H9 (cell line): ENCODE measurements at regions not wholly inside any gene's neighbourhood (a gene's known extent, or its start where the extent isn't known, plus 50 kb on each side); places are given as distances from the start of the nearest gene placed in this dataset.

ENCODE experiments used
- DNase-seq: peaks from one replicate; pipeline ENCODE4 v3.0.0-alpha.2; 2017
- H2AFZ ChIP-seq: one replicate; pipeline ENCODE4 v1.6.1; 2013; ENCODE audit warnings: mild to moderate bottlenecking, low read length, control low read depth, moderate library complexity
- H2AK5ac ChIP-seq: 2 replicates; pipeline ENCODE4 v1.6.1; 2013; ENCODE audit warnings: low read length, control low read depth, mixed read lengths; ENCODE audit not compliant: insufficient read length
- H2BK120ac ChIP-seq: one replicate; pipeline ENCODE4 v1.6.1; 2013; ENCODE audit warnings: low read depth, mild to moderate bottlenecking, low read length, control low read depth, inconsistent platforms; ENCODE audit not compliant: poor library complexity, severe bottlenecking
- H2BK12ac ChIP-seq: 2 replicates; pipeline ENCODE4 v1.6.1; 2013; ENCODE audit warnings: low read length, control low read depth, mixed read lengths, low read depth; ENCODE audit not compliant: insufficient read length
- H2BK15ac ChIP-seq: 2 replicates; pipeline ENCODE4 v1.6.1; 2013; ENCODE audit warnings: low read depth, low read length, control low read depth
- H2BK20ac ChIP-seq: one replicate; pipeline ENCODE4 v1.6.1; 2013; ENCODE audit warnings: low read depth, mild to moderate bottlenecking, low read length, control low read depth, inconsistent platforms; ENCODE audit not compliant: poor library complexity, severe bottlenecking
- H2BK5ac ChIP-seq: 2 replicates; pipeline ENCODE4 v1.6.1; 2013; ENCODE audit warnings: low read length, control low read depth, mixed read lengths; ENCODE audit not compliant: insufficient read length
- H3K14ac ChIP-seq: 2 replicates; pipeline ENCODE4 v1.6.1; 2013; ENCODE audit warnings: low read length, control low read depth; ENCODE audit not compliant: insufficient read depth
- H3K18ac ChIP-seq: 2 replicates; pipeline ENCODE4 v1.6.1; 2013; ENCODE audit warnings: low read depth, mild to moderate bottlenecking, mixed read lengths, low read length, control low read depth; ENCODE audit not compliant: insufficient read length
- H3K23ac ChIP-seq: 2 replicates; pipeline ENCODE4 v1.6.1; 2013; ENCODE audit warnings: low read length, control low read depth, mixed read lengths, low read depth; ENCODE audit not compliant: insufficient read length
- H3K23me2 ChIP-seq: 2 replicates; pipeline ENCODE4 v1.6.1; 2013; ENCODE audit warnings: low read depth, mild to moderate bottlenecking, mixed read lengths, low read length, control low read depth; ENCODE audit not compliant: insufficient read length, poor library complexity, severe bottlenecking
- H3K27ac ChIP-seq: 2 replicates; pipeline ENCODE4 v1.5.1; 2013; ENCODE audit warnings: low read length, control low read depth, mixed read lengths, low read depth; ENCODE audit not compliant: insufficient read length
- H3K27me3 ChIP-seq: 2 replicates; pipeline ENCODE4 v1.6.1; 2013; ENCODE audit warnings: low read length, control low read depth, inconsistent platforms; ENCODE audit not compliant: insufficient read depth
- H3K4ac ChIP-seq: 2 replicates; pipeline ENCODE4 v1.6.1; 2013; ENCODE audit warnings: low read depth, mild to moderate bottlenecking, control low read depth, inconsistent platforms, low read length, moderate library complexity
- H3K4me1 ChIP-seq: 2 replicates; pipeline ENCODE4 v1.6.1; 2013; ENCODE audit warnings: low read length, control low read depth, inconsistent platforms; ENCODE audit not compliant: insufficient read depth
- H3K4me2 ChIP-seq: 2 replicates; pipeline ENCODE4 v1.6.1; 2013; ENCODE audit warnings: low read length, control low read depth, mixed read lengths; ENCODE audit not compliant: insufficient read length, insufficient read depth
- H3K56ac ChIP-seq: 2 replicates; pipeline ENCODE4 v1.6.1; 2013; ENCODE audit warnings: low read depth, mild to moderate bottlenecking, mixed read lengths, low read length, control low read depth; ENCODE audit not compliant: insufficient read length
- H3K79me1 ChIP-seq: 2 replicates; pipeline ENCODE4 v1.6.1; 2013; ENCODE audit warnings: low read depth, mild to moderate bottlenecking, moderate library complexity, low read length, control low read depth, inconsistent platforms; ENCODE audit not compliant: insufficient read depth, poor library complexity, severe bottlenecking
- H3K79me2 ChIP-seq: 2 replicates; pipeline ENCODE4 v1.6.1; 2013; ENCODE audit warnings: low read length, control low read depth, inconsistent platforms; ENCODE audit not compliant: insufficient read depth
- H3K9ac ChIP-seq: 2 replicates; pipeline ENCODE4 v1.6.1; 2013; ENCODE audit warnings: low read length, control low read depth, mixed read lengths; ENCODE audit not compliant: insufficient read length; ENCODE audit errors: extremely low read depth
- H3K9me3 ChIP-seq: one replicate; pipeline ENCODE4 v1.6.1; 2013; ENCODE audit warnings: low read depth, low read length, inconsistent platforms; ENCODE audit not compliant: control insufficient read depth
- H3T11ph ChIP-seq: one replicate; pipeline ENCODE4 v1.6.1; 2013; ENCODE audit warnings: mild to moderate bottlenecking, low read length, control low read depth, inconsistent platforms
- H4K20me1 ChIP-seq: one replicate; pipeline ENCODE4 v1.6.1; 2013; ENCODE audit not compliant: control insufficient read depth, insufficient read length, insufficient read depth
- H4K5ac ChIP-seq: 2 replicates; pipeline ENCODE4 v1.6.1; 2013; ENCODE audit warnings: low read depth, mild to moderate bottlenecking, mixed read lengths, low read length, control low read depth; ENCODE audit not compliant: insufficient read length
- H4K8ac ChIP-seq: replicated peaks from 2 replicates; pipeline ENCODE4 v1.6.1; 2013; ENCODE audit warnings: low read length, control low read depth, mixed read lengths, low read depth; ENCODE audit not compliant: insufficient read length
- H4K91ac ChIP-seq: 2 replicates; pipeline ENCODE4 v1.6.1; 2013; ENCODE audit warnings: low read depth, mild to moderate bottlenecking, moderate library complexity, mixed read lengths, low read length, control low read depth; ENCODE audit not compliant: insufficient read length
- H3K27ac Mint-ChIP-seq, 3 experiments: 2 replicates in 2 of 3; 3 replicates in 1 of 3; pipeline ENCODE4 v1.8.0; 2020 to 2021; ENCODE audit warnings: mixed read lengths in 3 of 3, mild to moderate bottlenecking in 1 of 3, moderate library complexity in 1 of 3
- H3K27me3 Mint-ChIP-seq: 2 replicates; pipeline ENCODE4 v1.8.0; 2021; ENCODE audit warnings: low read depth, mild to moderate bottlenecking, moderate library complexity, mixed read lengths
- H3K36me3 Mint-ChIP-seq, 3 experiments: 2 replicates in 2 of 3; 3 replicates in 1 of 3; pipeline ENCODE4 v1.8.0; 2020 to 2021; ENCODE audit warnings: low read depth in 3 of 3, mixed read lengths in 3 of 3; ENCODE audit not compliant: insufficient read depth in 1 of 3
- H3K4me1 Mint-ChIP-seq, 2 experiments: 2 replicates each; pipeline ENCODE4 v1.8.0; 2020; ENCODE audit warnings: mixed read lengths in 2 of 2
- H3K4me3 Mint-ChIP-seq, 2 experiments: 2 replicates in 1 of 2; 3 replicates in 1 of 2; pipeline ENCODE4 v1.8.0; 2020 to 2021; ENCODE audit warnings: mild to moderate bottlenecking in 2 of 2, mixed read lengths in 2 of 2, moderate library complexity in 1 of 2
- H3K9me3 Mint-ChIP-seq, 2 experiments: 2 replicates in 1 of 2; 3 replicates in 1 of 2; pipeline ENCODE4 v1.8.0; 2020; ENCODE audit warnings: mild to moderate bottlenecking in 2 of 2, mixed read lengths in 2 of 2, moderate library complexity in 1 of 2
- CTCF ChIP-seq: fragments of 200-600 bp; sonication (generic); conservative IDR thresholded peaks from 3 replicates; pipeline ENCODE4 v1.8.0; 2021; ENCODE audit warnings: antibody characterized with exemption, mild to moderate bottlenecking
- WGBS: extraction: QIAGEN DNeasy Blood & Tissue Kit; methylation state at CpG from one replicate; pipeline ENCODE4 v1.1.7; 2013; ENCODE audit warnings: missing lambda C conversion rate, low lambda C conversion rate, mixed read lengths; ENCODE audit not compliant: insufficient read length; ENCODE audit errors: extremely low coverage; 5-methylcytosine and 5-hydroxymethylcytosine counted together

- H3K9me3 Mint-ChIP-seq, result peaks cover 66 to 85% of the 10 kb centered on the region in 2 experiments
- Histone ChIP-seq H4K8ac (no peak overlapping the region), H3K4ac (no peak overlapping the region), H3K9me3 (peaks cover 11% of the 10 kb centered on the region), H3K56ac (no peak overlapping the region), H2BK12ac (no peak overlapping the region), H2BK120ac (no peak overlapping the region), H3K79me1 (no peaks in the 10 kb centered on the region), H3T11ph (no peak overlapping the region), H4K5ac (no peak overlapping the region), H4K91ac (no peak overlapping the region), H2BK15ac (no peak overlapping the region), H3K23ac (no peak overlapping the region), H3K14ac (no peak overlapping the region), H3K27me3 (no peaks in the 10 kb centered on the region), H3K79me2 (no peaks in the 10 kb centered on the region), H3K9ac (no peak overlapping the region), H2AK5ac (no peak overlapping the region), H4K20me1 (no peaks in the 10 kb centered on the region), H3K4me2 (no peak overlapping the region), H3K27ac (no peak overlapping the region), H3K23me2 (no peaks in the 10 kb centered on the region), H2BK20ac (no peak overlapping the region), H3K18ac (no peak overlapping the region), H3K4me1 (no peaks in the 10 kb centered on the region), H2BK5ac (no peak overlapping the region), H2AFZ (no peak overlapping the region)
- no peaks in the 10 kb centered on the region for H3K4me1 Mint-ChIP-seq
- H3K4me3 Mint-ChIP-seq, result no peak overlapping the region
- no peak for TF ChIP-seq CTCF
- no peak overlapping the region for H3K27ac Mint-ChIP-seq
- DNase-seq, result no peak
- peaks cover 0 to 10% (median 8%) of the 10 kb centered on the region in 3 experiments; a peak in 6 of 7 replicates for H3K36me3 Mint-ChIP-seq
- no peaks in the 10 kb centered on the region for H3K27me3 Mint-ChIP-seq
- WGBS, result no CpG with 5 or more reads among the region's 2 CpGs
Measured at GRCh38 chr4:189507060-189507459, 433.6 kb upstream of the FRG1 start.
